Bronchial epithelial cell (primary cell): ENCODE measurements at regions not wholly inside any gene's neighbourhood (a gene's known extent, or its start where the extent isn't known, plus 50 kb on each side); places are given as distances from the start of the nearest gene placed in this dataset.

ENCODE experiments used
- DNase-seq: peaks from one replicate; pipeline ENCODE4 v3.0.0-alpha.2; 2010; ENCODE audit warnings: low read depth
- FAIRE-seq: peaks from 2 replicates; lab custom pipeline; 2011; peaks lifted over from hg19 to GRCh38; lab: Jason Lieb, UNC
- H3K27me3 ChIP-seq: 2 replicates; pipeline ENCODE4 v1.5.1; 2011; ENCODE audit warnings: low read length; ENCODE audit not compliant: control insufficient read depth, insufficient read depth
- H3K36me3 ChIP-seq: 2 replicates; pipeline ENCODE4 v1.5.1; 2011; ENCODE audit warnings: low read length; ENCODE audit not compliant: control insufficient read depth, insufficient read depth
- H3K4me3 ChIP-seq: 2 replicates; pipeline ENCODE4 v1.5.1; 2011; ENCODE audit warnings: mild to moderate bottlenecking, low read depth, low read length, control low read depth
- CTCF ChIP-seq: IDR thresholded peaks from 2 replicates; pipeline ENCODE4 v1.5.1; 2011; ENCODE audit warnings: mild to moderate bottlenecking, moderate library complexity, low read length, control low read depth, inconsistent platforms; ENCODE audit not compliant: insufficient read depth, severe bottlenecking

- TF ChIP-seq CTCF = no peak
- Histone ChIP-seq H3K27me3 (no peaks in the 10 kb centered on the region), H3K4me3 (no peak overlapping the region), H3K36me3 (no peaks in the 10 kb centered on the region)
- no peak for DNase-seq
- FAIRE-seq = peak; percentile 28
These were observed 85.7 kb upstream of the GHITM start for GRCh38 chr10:84053626-84054025.

GRCh38 chr10:84054743-84055142 is 84.6 kb upstream of the GHITM start:
- DNase-seq (no peak), FAIRE-seq (no peak)
- H3K36me3 ChIP-seq = no peaks in the 10 kb centered on the region
- no peak overlapping the region for H3K4me3 ChIP-seq
- no peak for TF ChIP-seq CTCF
- no peaks in the 10 kb centered on the region for H3K27me3 ChIP-seq

GRCh38 chr10:84059526-84059925 is 79.8 kb upstream of the GHITM start:
- TF ChIP-seq CTCF = peak; percentile 14
- DNase-seq = no peak
- FAIRE-seq = no peak
- no peaks in the 10 kb centered on the region for H3K27me3 ChIP-seq
- H3K4me3 ChIP-seq = no peak overlapping the region
- H3K36me3 ChIP-seq = no peaks in the 10 kb centered on the region

- DNase-seq (no peak), FAIRE-seq (no peak)
- Histone ChIP-seq H3K4me3 (no peak overlapping the region), H3K27me3 (no peaks in the 10 kb centered on the region), H3K36me3 (no peaks in the 10 kb centered on the region)
- TF ChIP-seq CTCF = no peak
These were observed 75.9 kb upstream of the GHITM start for GRCh38 chr10:84063440-84063839.

- TF ChIP-seq CTCF = no peak
- FAIRE-seq (no peak), DNase-seq (no peak)
- Histone ChIP-seq H3K4me3 (no peak overlapping the region), H3K27me3 (no peaks in the 10 kb centered on the region), H3K36me3 (no peaks in the 10 kb centered on the region)
These were observed 73.3 kb upstream of the GHITM start for GRCh38 chr10:84065804-84066601.

GRCh38 chr10:84074521-84074920 is 64.8 kb upstream of the GHITM start:
- DNase-seq = no peak
- Histone ChIP-seq H3K27me3 (no peaks in the 10 kb centered on the region), H3K4me3 (no peak overlapping the region), H3K36me3 (no peaks in the 10 kb centered on the region)
- FAIRE-seq = no peak
- TF ChIP-seq CTCF = no peak
